ENCODE measurements at regions not wholly inside any gene's neighbourhood (a gene's known extent, or its start where the extent isn't known, plus 50 kb on each side); places are given as distances from the start of the nearest gene placed in this dataset.

DNA sequence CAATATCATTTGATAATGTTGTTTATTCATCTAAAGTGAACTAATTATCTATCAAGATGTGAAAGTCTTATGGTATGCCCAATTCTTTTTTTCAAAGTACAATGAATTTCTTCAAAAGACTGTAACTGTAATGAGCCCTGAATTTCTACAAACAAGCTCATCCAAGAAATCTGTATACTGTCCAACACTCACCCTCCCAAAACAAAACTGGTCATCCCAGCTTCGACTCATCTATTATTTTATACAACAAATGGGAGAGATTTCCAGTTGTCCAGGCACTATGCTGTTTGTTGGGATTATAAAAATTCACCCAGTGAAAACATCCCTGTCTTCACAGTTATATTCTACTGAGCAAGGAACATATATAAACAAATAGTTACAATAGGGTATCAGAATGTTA lies 806.9 kb downstream of the TNS3 start:
- Histone ChIP-seq H2BK5ac (ENCODE audit: low read depth, low read length, poor library complexity) (no peak overlapping the region), H4K91ac (ENCODE audit: low read depth, low read length) (no peak overlapping the region), H3K14ac (ENCODE audit: low read length) (no peak overlapping the region), H3K4ac (ENCODE audit: low read depth, low read length) (no peak overlapping the region), H3K79me2 (ENCODE audit: control insufficient read depth, insufficient read depth, low read length, poor library complexity) (no peaks in the 10 kb centered on the region), H3K23ac (ENCODE audit: low read length) (no peak overlapping the region), H3K27ac (ENCODE audit: low read depth, low read length) (no peak overlapping the region), H2BK120ac (ENCODE audit: insufficient read depth, low read length, poor library complexity) (no peak overlapping the region), H3K79me1 (ENCODE audit: low read length) (no peaks in the 10 kb centered on the region), H4K8ac (ENCODE audit: low read depth, low read length) (no peak overlapping the region), H3K9ac (ENCODE audit: low read length) (no peak overlapping the region), H4K12ac (ENCODE audit: low read depth, low read length) (no peak overlapping the region), H3K36me3 (ENCODE audit: control insufficient read depth in 1 of 2, insufficient read depth in 2 of 2, low read length in 2 of 2) (no peaks in the 10 kb centered on the region), H2BK12ac (ENCODE audit: low read length) (no peak overlapping the region), H3K4me3 (ENCODE audit: low read depth, low read length) (no peak overlapping the region), H3K9me3 (ENCODE audit: insufficient read depth, low read depth, low read length) (no peaks in the 10 kb centered on the region), H2AFZ (ENCODE audit: insufficient read depth, low read length, poor library complexity) (no peak overlapping the region), H3K4me1 (ENCODE audit: control insufficient read depth in 1 of 2, insufficient read depth in 2 of 2, low read length in 2 of 2) (no peaks in the 10 kb centered on the region), H3K27me3 (ENCODE audit: insufficient read depth, low read length) (no peaks in the 10 kb centered on the region), H2AK5ac (ENCODE audit: low read length) (no peak overlapping the region), H3K18ac (ENCODE audit: low read length) (no peak overlapping the region), H3K4me2 (ENCODE audit: low read length) (no peak overlapping the region)
- no peak for DNase-seq
- WGBS (ENCODE audit: extremely low coverage, insufficient coverage, insufficient read length) = no CpG with 5 or more reads among the region's 1 CpG

DNA sequence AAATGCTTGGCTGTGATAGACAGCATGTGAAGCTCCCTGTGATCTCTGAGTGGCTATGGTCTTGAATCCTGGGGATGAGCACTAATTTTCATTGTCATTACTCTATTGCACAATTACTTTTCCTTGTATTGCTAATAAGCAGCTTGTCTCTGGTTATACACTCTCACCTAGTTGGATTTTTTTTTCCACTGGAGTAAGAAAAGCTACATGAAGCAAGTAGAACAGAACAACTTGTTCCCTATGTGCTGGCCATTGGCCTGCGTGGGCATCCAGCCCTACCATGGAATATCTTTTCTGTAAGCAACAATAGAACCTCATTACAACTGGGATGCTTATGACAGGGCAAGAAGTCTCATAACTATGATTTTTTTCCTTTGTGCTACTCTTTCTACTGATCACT lies 807.4 kb downstream of the TNS3 start:
- Histone ChIP-seq H4K8ac (ENCODE audit: low read depth, low read length) (no peak overlapping the region), H3K36me3 (ENCODE audit: control insufficient read depth in 1 of 2, insufficient read depth in 2 of 2, low read length in 2 of 2) (no peaks in the 10 kb centered on the region), H3K9me3 (ENCODE audit: insufficient read depth, low read depth, low read length) (no peaks in the 10 kb centered on the region), H2BK12ac (ENCODE audit: low read length) (no peak overlapping the region), H3K23ac (ENCODE audit: low read length) (no peak overlapping the region), H3K79me1 (ENCODE audit: low read length) (no peaks in the 10 kb centered on the region), H3K9ac (ENCODE audit: low read length) (no peak overlapping the region), H4K12ac (ENCODE audit: low read depth, low read length) (no peak overlapping the region), H3K79me2 (ENCODE audit: control insufficient read depth, insufficient read depth, low read length, poor library complexity) (no peaks in the 10 kb centered on the region), H2AK5ac (ENCODE audit: low read length) (no peak overlapping the region), H2AFZ (ENCODE audit: insufficient read depth, low read length, poor library complexity) (no peak overlapping the region), H3K4me1 (ENCODE audit: control insufficient read depth in 1 of 2, insufficient read depth in 2 of 2, low read length in 2 of 2) (no peaks in the 10 kb centered on the region), H3K27me3 (ENCODE audit: insufficient read depth, low read length) (no peaks in the 10 kb centered on the region), H3K18ac (ENCODE audit: low read length) (no peak overlapping the region), H3K4ac (ENCODE audit: low read depth, low read length) (no peak overlapping the region), H3K27ac (ENCODE audit: low read depth, low read length) (no peak overlapping the region), H3K4me3 (ENCODE audit: low read depth, low read length) (no peak overlapping the region), H4K91ac (ENCODE audit: low read depth, low read length) (no peak overlapping the region), H2BK120ac (ENCODE audit: insufficient read depth, low read length, poor library complexity) (no peak overlapping the region), H3K14ac (ENCODE audit: low read length) (no peak overlapping the region), H3K4me2 (ENCODE audit: low read length) (no peak overlapping the region), H2BK5ac (ENCODE audit: low read depth, low read length, poor library complexity) (no peak overlapping the region)
- DNase-seq = no peak
- no CpG with 5 or more reads among the region's 1 CpG for WGBS (ENCODE audit: extremely low coverage, insufficient coverage, insufficient read length)

DNA sequence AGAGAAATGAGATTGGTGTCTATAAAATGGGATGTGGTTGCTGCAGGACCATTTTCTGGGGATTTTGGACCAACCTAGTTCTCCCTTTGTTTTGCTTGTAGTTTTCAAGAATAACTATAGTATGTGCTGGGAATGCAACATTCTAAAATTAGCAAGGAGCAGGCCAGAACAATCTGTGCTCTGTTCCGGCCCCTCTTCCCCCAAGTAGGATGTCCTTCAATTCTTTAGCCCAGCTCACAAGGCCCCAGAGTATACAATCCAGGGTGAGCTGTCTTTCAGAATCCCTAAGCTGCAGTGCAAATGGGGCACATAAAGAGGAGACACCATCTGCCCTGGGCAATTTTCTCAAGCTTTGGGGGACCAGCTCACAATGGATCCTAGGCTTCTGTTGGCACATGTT lies 809.1 kb downstream of the TNS3 start:
- no peaks in the 10 kb centered on the region for H3K79me2 ChIP-seq (ENCODE audit: control insufficient read depth, insufficient read depth, low read length, poor library complexity)
- H3K27me3 ChIP-seq (ENCODE audit: insufficient read depth, low read length) = no peaks in the 10 kb centered on the region
- no peaks in the 10 kb centered on the region for H3K79me1 ChIP-seq (ENCODE audit: low read length)
- no peak overlapping the region for H3K18ac ChIP-seq (ENCODE audit: low read length)
- no peak overlapping the region for H3K4me2 ChIP-seq (ENCODE audit: low read length)
- no peak overlapping the region for H4K8ac ChIP-seq (ENCODE audit: low read depth, low read length)
- H3K23ac ChIP-seq (ENCODE audit: low read length) = no peak overlapping the region
- no peak overlapping the region for H4K12ac ChIP-seq (ENCODE audit: low read depth, low read length)
- DNase-seq = no peak
- no peak overlapping the region for H3K4ac ChIP-seq (ENCODE audit: low read depth, low read length)
- no peak overlapping the region for H3K9ac ChIP-seq (ENCODE audit: low read length)
- no peak overlapping the region for H2AFZ ChIP-seq (ENCODE audit: insufficient read depth, low read length, poor library complexity)
- H3K36me3 ChIP-seq (ENCODE audit: control insufficient read depth in 1 of 2, insufficient read depth in 2 of 2, low read length in 2 of 2) = no peaks in the 10 kb centered on the region
- no peak overlapping the region for H3K14ac ChIP-seq (ENCODE audit: low read length)
- no peak overlapping the region for H2AK5ac ChIP-seq (ENCODE audit: low read length)
- no peak overlapping the region for H3K4me3 ChIP-seq (ENCODE audit: low read depth, low read length)
- peaks cover 2% of the 10 kb centered on the region for H3K9me3 ChIP-seq (ENCODE audit: insufficient read depth, low read depth, low read length)
- H4K91ac ChIP-seq (ENCODE audit: low read depth, low read length) = no peak overlapping the region
- no peak overlapping the region for H2BK5ac ChIP-seq (ENCODE audit: low read depth, low read length, poor library complexity)
- no peaks in the 10 kb centered on the region for H3K4me1 ChIP-seq (ENCODE audit: control insufficient read depth in 1 of 2, insufficient read depth in 2 of 2, low read length in 2 of 2)
- H3K27ac ChIP-seq (ENCODE audit: low read depth, low read length) = no peak overlapping the region
- no peak overlapping the region for H2BK12ac ChIP-seq (ENCODE audit: low read length)
- H2BK120ac ChIP-seq (ENCODE audit: insufficient read depth, low read length, poor library complexity) = no peak overlapping the region
- no CpG with 5 or more reads among the region's 1 CpG for WGBS (ENCODE audit: extremely low coverage, insufficient coverage, insufficient read length)

DNA sequence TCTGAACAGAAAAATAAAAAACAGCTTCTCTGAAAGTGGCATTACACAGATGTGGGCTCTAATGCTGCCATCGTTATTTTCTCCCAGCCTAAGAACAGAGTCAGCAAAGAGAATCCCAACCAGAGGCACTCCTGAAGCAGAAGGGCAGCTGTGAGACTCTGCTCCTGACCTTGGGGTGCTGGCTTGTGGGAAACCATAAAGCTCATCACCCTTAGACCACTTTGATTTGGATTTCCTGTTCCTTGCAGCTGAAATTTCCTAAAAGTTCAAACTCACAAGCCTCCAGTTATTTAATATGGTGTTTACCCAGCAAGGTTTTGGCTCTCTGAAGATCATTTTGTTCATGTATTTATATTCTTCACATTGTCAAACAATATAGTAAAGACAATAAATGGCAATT lies 814.8 kb downstream of the TNS3 start:
- H3K4me3 ChIP-seq (ENCODE audit: low read depth, low read length) = no peak overlapping the region
- H3K18ac ChIP-seq (ENCODE audit: low read length) = no peak overlapping the region
- no peak overlapping the region for H3K27ac ChIP-seq (ENCODE audit: low read depth, low read length)
- peaks cover 0 to 3% of the 10 kb centered on the region in 2 experiments for H3K4me1 ChIP-seq (ENCODE audit: control insufficient read depth in 1 of 2, insufficient read depth in 2 of 2, low read length in 2 of 2)
- H4K91ac ChIP-seq (ENCODE audit: low read depth, low read length) = no peak overlapping the region
- H2BK12ac ChIP-seq (ENCODE audit: low read length) = no peak overlapping the region
- H3K14ac ChIP-seq (ENCODE audit: low read length) = no peak overlapping the region
- H3K4ac ChIP-seq (ENCODE audit: low read depth, low read length) = no peak overlapping the region
- DNase-seq = no peak
- no peak overlapping the region for H3K23ac ChIP-seq (ENCODE audit: low read length)
- no peak overlapping the region for H2AFZ ChIP-seq (ENCODE audit: insufficient read depth, low read length, poor library complexity)
- H2AK5ac ChIP-seq (ENCODE audit: low read length) = no peak overlapping the region
- H3K79me2 ChIP-seq (ENCODE audit: control insufficient read depth, insufficient read depth, low read length, poor library complexity) = no peaks in the 10 kb centered on the region
- no peak overlapping the region for H2BK5ac ChIP-seq (ENCODE audit: low read depth, low read length, poor library complexity)
- no peak overlapping the region for H3K4me2 ChIP-seq (ENCODE audit: low read length)
- no peaks in the 10 kb centered on the region for H3K79me1 ChIP-seq (ENCODE audit: low read length)
- H2BK120ac ChIP-seq (ENCODE audit: insufficient read depth, low read length, poor library complexity) = no peak overlapping the region
- H3K9ac ChIP-seq (ENCODE audit: low read length) = no peak overlapping the region
- H4K12ac ChIP-seq (ENCODE audit: low read depth, low read length) = no peak overlapping the region
- H3K27me3 ChIP-seq (ENCODE audit: insufficient read depth, low read length) = no peaks in the 10 kb centered on the region
- WGBS (ENCODE audit: extremely low coverage, insufficient coverage, insufficient read length) = no CpG with 5 or more reads among the region's 1 CpG
- H3K9me3 ChIP-seq (ENCODE audit: insufficient read depth, low read depth, low read length) = peaks cover 2% of the 10 kb centered on the region
- no peaks in the 10 kb centered on the region for H3K36me3 ChIP-seq (ENCODE audit: control insufficient read depth in 1 of 2, insufficient read depth in 2 of 2, low read length in 2 of 2)
- H4K8ac ChIP-seq (ENCODE audit: low read depth, low read length) = no peak overlapping the region
